Kidney (tissue), 13 donors: ENCODE measurements at regions not wholly inside any gene's neighbourhood (a gene's known extent, or its start where the extent isn't known, plus 50 kb on each side); places are given as distances from the start of the nearest gene placed in this dataset.
A peak's percentile ranks its signal among the peaks of the same experiment; 100 is the strongest.

Experiments
- DNase-seq, 5 donors: peaks; one replicate each; pipeline ENCODE4 v3.0.0-alpha.2; 2013 to 2020
- FAIRE-seq: peaks from 2 replicates; lab custom pipeline; 2012; peaks lifted over from hg19 to GRCh38; lab: Jason Lieb, UNC
- H3K27ac ChIP-seq, 2 donors: one replicate each; pipeline ENCODE4 v1.7.0; 2013; ENCODE audit warnings: low read depth in 2 of 2, low read length in 2 of 2, inconsistent platforms in 1 of 2
- H3K27me3 ChIP-seq: one replicate; pipeline ENCODE4 v1.7.1; 2013; ENCODE audit warnings: low read length, inconsistent platforms; ENCODE audit not compliant: control insufficient read depth, insufficient read depth
- H3K36me3 ChIP-seq, 3 donors: one replicate each; pipeline versions ENCODE4 v1.7.0 to v1.7.1; 2013; ENCODE audit warnings: low read length in 3 of 3, control low read depth in 1 of 3, inconsistent platforms in 1 of 3; ENCODE audit not compliant: insufficient read depth in 3 of 3, control insufficient read depth in 2 of 3
- H3K4me1 ChIP-seq, 3 donors: one replicate each; pipeline versions ENCODE4 v1.7.0 to v1.7.1; 2013; ENCODE audit warnings: low read length in 3 of 3, inconsistent platforms in 1 of 3, low read depth in 1 of 3; ENCODE audit not compliant: control insufficient read depth in 2 of 3, insufficient read depth in 2 of 3
- H3K4me3 ChIP-seq, 3 donors: one replicate each; pipeline versions ENCODE4 v1.7.0 to v1.8.1; 2013; ENCODE audit warnings: low read length in 3 of 3, control low read depth in 1 of 3, inconsistent platforms in 1 of 3
- H3K9ac ChIP-seq, 3 donors: one replicate each; pipeline versions ENCODE4 v1.7.0 to v1.7.1; 2013; ENCODE audit warnings: low read length in 3 of 3, control low read depth in 1 of 3, inconsistent platforms in 1 of 3
- H3K9me3 ChIP-seq, 3 donors: one replicate each; pipeline versions ENCODE4 v1.7.0 to v1.7.1; 2013; ENCODE audit warnings: low read length in 3 of 3, control low read depth in 1 of 3, inconsistent platforms in 1 of 3; ENCODE audit not compliant: control insufficient read depth in 2 of 3, insufficient read depth in 1 of 3
- intact Hi-C: fragments of 100-400 bp; cut with DNase I; formaldehyde crosslinking; loops from one replicate; pipeline ENCODE4 v1.11.1; 2022
- TF ChIP-seq, protein P1 (sequence below): IDR thresholded peaks from 3 replicates; pipeline ENCODE4 v1.5.1; 2012; ENCODE audit warnings: mild to moderate bottlenecking, moderate library complexity, borderline replicate concordance; ENCODE audit not compliant: insufficient read depth; ENCODE audit errors: extremely low read depth
- donor health status: control.
- donor health status: control.
- donor health status: control.
- donor health status: control.
- donor health status: control.
- donor health status: DM: yes; HTN: yes; CAD: no.
- donor health status: Normal renal cell carcinoma (clear cell type).

DNA sequence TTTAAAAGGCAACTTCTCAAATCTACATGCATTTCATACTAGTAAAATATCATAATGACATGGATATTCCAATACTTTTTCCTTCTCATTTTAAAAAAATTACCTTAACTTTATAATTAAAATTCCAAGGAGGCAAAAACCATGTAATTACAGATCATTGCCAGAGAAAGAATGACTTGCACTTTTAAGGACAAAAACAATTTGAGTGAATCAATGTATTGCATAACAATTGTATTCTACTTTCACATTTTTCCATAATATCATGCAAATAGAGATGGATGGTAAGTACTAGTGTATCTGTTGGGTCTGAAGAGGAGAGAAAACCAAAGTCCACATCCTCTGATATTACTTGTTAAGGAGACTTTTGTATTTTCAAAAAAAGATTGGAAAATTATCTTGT lies 89.5 kb upstream of the NCK2 start:
- TF ChIP-seq, protein P1, sequence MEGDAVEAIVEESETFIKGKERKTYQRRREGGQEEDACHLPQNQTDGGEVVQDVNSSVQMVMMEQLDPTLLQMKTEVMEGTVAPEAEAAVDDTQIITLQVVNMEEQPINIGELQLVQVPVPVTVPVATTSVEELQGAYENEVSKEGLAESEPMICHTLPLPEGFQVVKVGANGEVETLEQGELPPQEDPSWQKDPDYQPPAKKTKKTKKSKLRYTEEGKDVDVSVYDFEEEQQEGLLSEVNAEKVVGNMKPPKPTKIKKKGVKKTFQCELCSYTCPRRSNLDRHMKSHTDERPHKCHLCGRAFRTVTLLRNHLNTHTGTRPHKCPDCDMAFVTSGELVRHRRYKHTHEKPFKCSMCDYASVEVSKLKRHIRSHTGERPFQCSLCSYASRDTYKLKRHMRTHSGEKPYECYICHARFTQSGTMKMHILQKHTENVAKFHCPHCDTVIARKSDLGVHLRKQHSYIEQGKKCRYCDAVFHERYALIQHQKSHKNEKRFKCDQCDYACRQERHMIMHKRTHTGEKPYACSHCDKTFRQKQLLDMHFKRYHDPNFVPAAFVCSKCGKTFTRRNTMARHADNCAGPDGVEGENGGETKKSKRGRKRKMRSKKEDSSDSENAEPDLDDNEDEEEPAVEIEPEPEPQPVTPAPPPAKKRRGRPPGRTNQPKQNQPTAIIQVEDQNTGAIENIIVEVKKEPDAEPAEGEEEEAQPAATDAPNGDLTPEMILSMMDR = no peak
- no peaks in the 10 kb centered on the region for H3K36me3 ChIP-seq
- no peak overlapping the region for H3K4me3 ChIP-seq
- H3K27me3 ChIP-seq = no peaks in the 10 kb centered on the region
- FAIRE-seq = no peak
- DNase-seq = no peak
- intact Hi-C loops = no loop called here
- H3K4me1 ChIP-seq = no peaks in the 10 kb centered on the region
- no peak overlapping the region for H3K27ac ChIP-seq
- no peak overlapping the region for H3K9ac ChIP-seq
- H3K9me3 ChIP-seq = no peaks in the 10 kb centered on the region

DNA sequence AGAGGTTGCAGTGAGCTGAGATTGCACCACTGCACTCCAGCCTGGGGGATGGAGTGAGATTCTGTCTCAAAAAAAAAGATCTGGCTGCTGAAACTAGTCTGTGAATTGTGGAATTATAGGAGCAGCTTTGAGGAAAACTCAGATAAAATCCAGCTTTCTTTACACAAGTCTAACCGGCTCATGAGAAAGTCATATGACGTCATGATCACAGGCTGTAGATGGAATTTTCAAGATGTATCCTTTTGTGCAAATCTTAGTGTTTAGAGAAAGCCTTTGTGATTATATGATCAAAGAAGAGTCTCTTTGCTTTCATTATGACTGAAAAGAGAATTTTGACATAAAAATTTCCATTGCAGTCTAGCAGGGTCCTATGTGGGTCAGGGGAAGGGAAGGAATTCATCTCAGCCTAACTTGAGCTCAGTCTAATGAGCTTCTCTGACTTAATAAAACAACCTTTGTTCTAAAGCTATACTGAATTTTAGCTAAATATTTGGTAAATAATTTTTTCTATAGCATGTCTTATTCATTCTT lies 90.2 kb upstream of the NCK2 start:
- no peaks in the 10 kb centered on the region for H3K27me3 ChIP-seq
- TF ChIP-seq, protein P1 = no peak
- H3K4me3 ChIP-seq = no peak overlapping the region
- H3K9me3 ChIP-seq = no peaks in the 10 kb centered on the region
- FAIRE-seq (no peak), DNase-seq (peak in 1 of 5 donors; percentile 0)
- H3K4me1 ChIP-seq = no peaks in the 10 kb centered on the region
- no peak overlapping the region for H3K9ac ChIP-seq
- no peaks in the 10 kb centered on the region for H3K36me3 ChIP-seq
- H3K27ac ChIP-seq = no peak overlapping the region
- intact Hi-C loops = no loop called here

DNA sequence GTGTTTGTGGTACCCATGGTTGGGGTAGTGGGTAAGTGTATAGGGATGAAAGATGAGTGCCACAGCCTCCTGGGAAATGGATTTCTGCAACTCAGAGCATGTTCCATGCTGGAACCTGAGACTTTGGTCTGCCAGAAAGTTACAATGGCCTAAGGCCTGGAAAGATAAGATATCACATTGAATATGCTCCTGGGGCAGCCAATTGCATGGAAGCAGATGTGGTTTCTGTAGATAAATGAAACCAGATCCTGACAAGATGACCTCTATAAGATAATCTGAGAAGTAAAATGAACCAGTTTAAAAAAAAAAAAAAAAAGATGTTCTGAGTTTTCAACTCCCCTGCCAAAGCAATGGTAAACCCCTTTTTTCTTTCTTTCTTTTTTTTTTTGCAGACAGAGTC lies 91.4 kb upstream of the NCK2 start:
- H3K36me3 ChIP-seq = no peaks in the 10 kb centered on the region
- FAIRE-seq (no peak), DNase-seq (no peak)
- H3K9me3 ChIP-seq = no peaks in the 10 kb centered on the region
- no peaks in the 10 kb centered on the region for H3K27me3 ChIP-seq
- TF ChIP-seq, protein P1 = no peak
- intact Hi-C loops = no loop called here
- H3K9ac ChIP-seq = no peak overlapping the region
- no peak overlapping the region for H3K27ac ChIP-seq
- H3K4me1 ChIP-seq = no peaks in the 10 kb centered on the region
- no peak overlapping the region for H3K4me3 ChIP-seq
